CD4-positive, alpha-beta T cell treated with Interleukin-12 subunit alpha and Interleukin-12 subunit beta, for 1 hour (primary cell): ENCODE measurements at regions not wholly inside any gene's neighbourhood (a gene's known extent, or its start where the extent isn't known, plus 50 kb on each side); places are given as distances from the start of the nearest gene placed in this dataset.

Source experiments
- DNase-seq: peaks from one replicate; pipeline ENCODE4 v3.0.0-alpha.2; 2020

- DNase-seq = no peak
Measured at GRCh38 chr13:107548338-107548737, 667.0 kb downstream of the LIG4 start.

GRCh38 chr13:107545946-107546502 is 669.3 kb downstream of the LIG4 start:
- DNase-seq = no peak

GRCh38 chr13:107534548-107534947 is 680.8 kb downstream of the LIG4 start:
- no peak for DNase-seq

DNA sequence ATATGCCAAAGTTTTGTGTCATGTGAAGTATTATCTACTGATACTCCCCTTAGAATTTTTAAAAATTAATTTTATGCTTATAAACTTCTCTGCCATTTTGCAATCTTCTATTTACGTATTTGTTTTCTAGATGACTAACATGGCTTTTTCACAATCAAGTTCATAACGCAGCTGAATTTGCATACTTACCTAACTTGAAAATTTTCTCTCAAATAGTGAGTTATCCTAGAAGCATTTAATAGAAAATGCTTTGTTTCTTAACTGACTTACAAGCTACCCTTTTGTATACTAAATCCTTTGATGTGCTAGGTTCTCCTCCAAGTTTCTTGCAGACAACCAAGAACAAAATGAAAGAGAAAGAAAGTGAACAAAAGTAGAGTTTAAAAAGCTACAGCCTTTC is 683.5 kb downstream of the LIG4 start:
- DNase-seq = no peak

DNA sequence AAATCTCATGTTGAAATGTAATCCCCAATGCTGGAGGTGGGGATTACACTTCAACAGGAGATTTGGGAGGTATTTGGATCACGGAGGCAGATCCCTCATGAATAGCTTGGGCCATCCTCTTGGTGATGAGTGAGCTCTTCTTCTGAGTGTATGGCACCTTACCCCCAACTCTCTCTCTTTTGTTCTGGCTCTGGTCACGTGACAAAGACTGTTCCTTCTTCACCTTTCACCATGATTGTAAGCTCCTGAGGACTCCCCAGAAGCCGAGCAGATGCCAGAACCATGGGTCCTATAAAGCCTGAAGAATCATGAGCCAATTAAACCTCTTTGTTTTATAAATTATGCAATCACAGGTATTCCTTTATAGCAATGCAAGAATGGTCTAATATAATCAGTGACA is 684.2 kb downstream of the LIG4 start:
- DNase-seq = no peak

GRCh38 chr13:107529035-107529434 is 686.3 kb downstream of the LIG4 start:
- no peak for DNase-seq

- no peak for DNase-seq
Measured at GRCh38 chr13:107518780-107519179, 696.6 kb downstream of the LIG4 start.

- no peak for DNase-seq
Measured at GRCh38 chr13:107518292-107518691, 697.0 kb downstream of the LIG4 start.

DNA sequence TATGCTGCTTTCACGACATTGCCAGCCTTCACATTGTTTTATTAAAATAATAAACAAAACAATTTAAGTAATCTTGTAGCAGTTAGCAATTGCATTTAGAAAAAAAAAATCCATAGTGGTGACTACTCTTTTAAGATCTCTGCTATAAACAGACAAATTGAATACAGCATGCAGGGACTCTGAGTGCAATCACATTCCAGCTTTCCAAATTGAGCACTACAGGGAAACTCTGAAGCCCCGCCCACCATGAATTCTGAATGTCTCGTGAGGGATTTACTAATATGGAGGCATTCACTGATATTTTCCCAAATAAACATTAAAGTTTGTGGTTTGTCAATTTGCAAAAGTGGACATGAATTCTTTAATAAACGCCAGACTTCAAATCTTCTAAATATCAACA is 698.8 kb downstream of the LIG4 start:
- no peak for DNase-seq

DNA sequence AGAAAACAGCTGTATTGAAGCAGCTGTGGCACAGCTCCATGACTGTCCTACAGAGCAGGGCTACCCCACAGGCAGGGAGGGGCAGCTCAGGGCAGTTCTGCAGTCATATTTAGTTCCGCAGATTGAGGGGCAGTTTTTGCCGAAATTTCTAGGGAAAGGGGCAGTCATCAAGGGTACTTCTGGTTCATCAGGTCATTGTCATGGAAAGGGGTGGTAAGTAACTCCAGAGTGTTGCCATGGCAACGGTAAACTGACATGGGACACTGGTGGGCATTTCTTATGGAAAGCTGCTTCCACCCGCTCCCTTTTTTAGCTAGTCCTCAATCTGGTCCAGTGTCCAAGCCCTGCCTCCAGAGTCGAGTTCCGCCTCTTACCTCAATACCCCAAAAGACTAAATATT is 702.8 kb downstream of the LIG4 start:
- no peak for DNase-seq

GRCh38 chr13:107497661-107498060 is 717.7 kb downstream of the LIG4 start:
- DNase-seq = no peak

DNA sequence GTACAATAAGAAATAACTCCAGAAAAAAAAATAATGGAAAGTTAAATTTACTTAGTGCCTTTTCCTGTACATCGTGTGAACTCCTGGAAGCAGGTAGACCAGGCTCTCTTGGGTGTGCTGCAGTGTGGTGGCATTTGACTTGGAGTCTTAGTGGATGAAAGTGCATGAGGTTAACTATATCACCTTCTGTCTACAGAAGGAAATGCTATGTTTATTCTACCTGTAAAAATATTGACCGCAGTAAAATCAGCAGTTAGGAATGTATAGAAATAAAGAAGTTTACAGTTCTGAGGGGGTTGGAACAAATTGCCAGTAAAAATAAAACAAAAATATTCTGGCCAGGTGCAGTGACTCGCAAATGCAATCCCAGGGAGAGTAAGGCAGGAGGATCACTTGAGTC is 722.1 kb downstream of the LIG4 start:
- DNase-seq = no peak

- no peak for DNase-seq
Measured at GRCh38 chr13:107482688-107483087, 732.6 kb downstream of the LIG4 start.

GRCh38 chr13:107480130-107480529 is 735.2 kb downstream of the LIG4 start:
- DNase-seq = no peak

DNA sequence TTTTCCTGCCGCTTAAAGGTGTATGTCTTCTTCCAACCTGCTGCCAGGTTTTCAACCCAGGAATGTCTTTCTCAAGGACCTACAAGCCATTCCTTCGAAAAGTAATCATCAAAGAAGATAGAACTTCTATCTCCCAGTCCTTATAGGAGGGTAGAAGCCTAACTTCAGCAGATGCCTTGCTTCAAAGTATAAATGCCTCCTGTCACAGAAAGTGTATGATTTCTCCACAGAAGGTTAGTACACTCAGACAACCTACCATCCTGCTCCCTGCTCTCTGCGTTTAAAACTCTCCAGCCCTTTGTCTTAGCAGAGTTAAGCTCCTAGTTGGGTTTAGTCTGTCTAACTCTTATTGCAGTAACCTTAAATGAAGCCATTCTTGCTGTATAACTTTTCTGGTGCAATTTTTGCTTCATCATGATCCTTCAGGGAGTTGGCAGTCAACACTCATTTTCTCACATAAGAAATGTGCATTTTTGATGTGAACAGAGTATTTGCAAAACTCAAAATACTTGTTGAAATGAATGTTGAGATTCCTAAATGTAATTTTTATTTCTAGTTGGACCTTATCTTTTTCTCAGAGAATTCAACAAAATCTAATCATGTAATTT is 737.5 kb downstream of the LIG4 start:
- DNase-seq = no peak

- no peak for DNase-seq
Measured at GRCh38 chr13:107475753-107476453, 739.4 kb downstream of the LIG4 start.

- DNase-seq = no peak
Measured at GRCh38 chr13:107473253-107473652, 742.1 kb downstream of the LIG4 start.

DNA sequence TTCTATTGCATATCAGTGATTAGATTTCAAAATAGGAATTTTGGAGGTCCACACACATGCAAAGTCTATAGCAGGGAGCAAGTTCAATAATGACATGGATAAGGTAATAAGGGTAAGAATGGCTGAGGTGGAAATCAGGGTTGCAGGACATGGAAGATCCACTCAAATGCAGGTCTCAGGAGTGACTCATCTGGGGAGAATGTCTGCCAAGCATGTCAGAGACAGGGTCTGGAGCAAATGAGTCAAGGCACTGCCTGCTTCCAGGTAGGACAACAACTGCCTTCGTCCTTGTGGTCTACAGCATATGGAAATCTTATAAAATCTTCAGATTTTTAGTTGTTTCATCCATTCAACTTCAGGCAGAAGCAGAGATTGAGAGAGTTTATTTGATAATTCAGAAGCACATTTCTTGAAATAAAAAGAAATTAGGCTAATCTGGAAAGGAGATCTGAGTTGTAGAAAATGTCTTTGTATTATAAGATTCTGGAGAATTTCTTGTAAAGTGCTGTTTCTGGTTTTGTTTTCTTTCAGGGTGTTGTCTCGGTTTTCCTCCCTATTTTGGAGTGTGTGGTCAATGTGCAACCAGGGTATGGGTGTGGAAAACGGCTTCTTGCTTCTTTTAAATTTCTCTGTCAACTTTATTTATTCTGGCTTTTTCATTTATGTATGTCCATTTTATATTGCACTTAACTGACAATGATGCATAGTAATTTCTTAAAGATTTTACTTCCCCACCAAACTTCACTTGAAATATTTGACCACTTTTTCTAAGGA is 748.8 kb downstream of the LIG4 start:
- DNase-seq = no peak

GRCh38 chr13:107462501-107462900 is 752.8 kb downstream of the LIG4 start:
- DNase-seq = no peak

DNA sequence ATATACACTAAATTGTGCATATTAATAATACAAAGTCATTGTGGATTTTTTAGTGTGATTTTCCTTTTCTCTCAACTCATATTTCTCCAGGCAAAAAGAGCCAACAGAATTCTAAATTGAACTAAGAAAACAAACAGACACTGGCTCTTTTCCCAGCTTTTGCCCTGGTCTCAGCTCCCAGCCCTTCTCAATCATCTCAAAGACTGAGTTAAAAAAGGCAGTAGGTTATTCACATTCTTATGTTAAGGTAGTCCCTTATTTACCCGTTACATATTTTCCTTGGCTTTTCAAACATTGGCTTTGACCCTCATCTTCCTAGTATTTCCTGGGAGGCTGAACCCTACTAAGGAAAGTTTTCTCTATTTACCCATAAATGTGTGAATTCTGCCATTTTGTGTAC is 753.6 kb downstream of the LIG4 start:
- no peak for DNase-seq

DNA sequence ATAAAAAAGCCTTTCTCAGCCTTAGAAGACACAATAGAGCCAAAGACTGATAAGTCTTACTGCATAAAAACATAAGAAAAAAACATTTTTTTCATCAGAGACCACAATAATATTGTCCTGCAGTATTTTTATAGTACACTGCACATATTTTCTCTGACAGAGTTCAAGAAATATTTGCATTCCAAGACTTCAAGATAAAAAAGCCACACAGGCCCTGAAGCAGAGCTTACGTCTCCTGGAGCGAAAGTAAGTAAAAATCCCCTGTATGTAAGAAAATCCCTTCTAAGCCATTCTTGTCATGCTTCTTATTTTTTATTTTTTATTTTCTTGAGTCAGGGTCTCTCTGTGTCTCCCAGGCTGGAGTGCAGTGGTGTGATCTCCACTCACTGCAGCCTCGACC is 755.9 kb downstream of the LIG4 start:
- DNase-seq = no peak

GRCh38 chr13:107458269-107458668 is 757.1 kb downstream of the LIG4 start:
- DNase-seq = no peak

DNA sequence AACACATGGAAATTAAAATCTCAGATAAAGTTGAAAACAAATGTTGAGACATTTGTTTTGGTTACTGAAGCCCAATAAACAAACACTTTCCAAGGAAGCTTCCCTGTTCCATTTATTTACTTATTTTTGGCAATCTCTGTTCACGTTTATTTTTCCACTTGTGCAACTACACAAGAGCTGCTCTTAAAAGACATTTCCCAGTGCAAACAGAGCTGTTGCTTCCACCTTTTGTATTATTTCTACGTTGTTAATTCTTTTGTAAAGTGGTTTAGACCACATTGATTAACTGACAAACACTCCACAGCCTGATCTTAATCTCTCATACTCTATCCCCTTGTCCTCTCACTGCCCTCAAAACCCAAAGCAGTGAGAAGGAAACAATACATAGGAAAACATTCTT is 757.6 kb downstream of the LIG4 start:
- no peak for DNase-seq

- no peak for DNase-seq
Measured at GRCh38 chr13:107456431-107456830, 758.9 kb downstream of the LIG4 start.
